ENCODE measurements at regions not wholly inside any gene's neighbourhood (a gene's known extent, or its start where the extent isn't known, plus 50 kb on each side); places are given as distances from the start of the nearest gene placed in this dataset.

DNA sequence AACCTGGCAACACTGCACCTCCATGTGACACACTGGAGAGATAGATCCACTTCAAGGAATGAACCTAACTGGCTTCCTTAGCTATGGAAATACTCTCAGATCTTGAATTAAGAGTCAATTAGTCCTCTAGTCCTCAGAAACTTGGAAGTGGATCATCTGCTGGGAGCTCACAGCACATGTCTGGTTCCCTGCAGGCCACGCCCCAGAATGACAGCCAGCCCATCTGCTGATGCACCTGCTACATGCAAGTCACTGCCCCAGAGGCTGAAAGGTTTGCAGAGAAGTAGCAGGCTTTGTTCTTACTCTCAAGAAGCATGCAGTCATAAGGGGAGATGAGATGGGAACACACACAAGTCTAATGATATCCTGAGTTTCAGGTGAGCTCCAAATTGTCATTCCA lies 275.9 kb downstream of the SKAP2 start:
- Mint-ChIP-seq H3K27ac (no peak overlapping the region), H3K9me3 (no peaks in the 10 kb centered on the region), H3K4me1 (peaks cover 4% of the 10 kb centered on the region), H3K4me3 (no peak overlapping the region), H3K27me3 (peaks cover 11% of the 10 kb centered on the region), H3K36me3 (no peaks in the 10 kb centered on the region)
- no peak for DNase-seq (ENCODE audit: low spot score in 2 of 2)
- no peak for ATAC-seq (ENCODE audit: low read depth)

DNA sequence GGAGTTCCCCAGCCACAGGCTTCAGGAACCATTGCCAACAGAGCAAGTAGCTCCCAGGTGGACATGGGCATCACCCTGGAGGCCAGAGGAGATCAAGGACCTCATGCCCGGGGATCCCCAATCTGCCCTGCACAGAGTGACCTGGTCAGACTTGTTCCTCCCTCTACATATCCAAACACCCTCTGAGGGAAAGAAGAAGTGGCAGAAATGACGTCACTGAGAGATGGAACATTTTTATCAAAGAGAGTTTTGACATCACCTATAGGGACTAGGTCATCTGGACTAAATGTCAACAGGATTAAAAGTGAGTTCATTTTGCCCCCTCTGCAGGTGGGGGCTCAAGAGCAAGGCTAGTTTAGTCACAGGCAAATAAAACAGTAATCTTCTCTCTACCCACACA lies 273.7 kb downstream of the SKAP2 start:
- Mint-ChIP-seq H3K27ac (no peak overlapping the region), H3K9me3 (no peaks in the 10 kb centered on the region), H3K36me3 (no peaks in the 10 kb centered on the region), H3K4me3 (no peak overlapping the region), H3K27me3 (peaks cover 8% of the 10 kb centered on the region), H3K4me1 (peaks cover 4% of the 10 kb centered on the region)
- DNase-seq (ENCODE audit: low spot score in 2 of 2) (no peak), ATAC-seq (ENCODE audit: low read depth) (no peak)

DNA sequence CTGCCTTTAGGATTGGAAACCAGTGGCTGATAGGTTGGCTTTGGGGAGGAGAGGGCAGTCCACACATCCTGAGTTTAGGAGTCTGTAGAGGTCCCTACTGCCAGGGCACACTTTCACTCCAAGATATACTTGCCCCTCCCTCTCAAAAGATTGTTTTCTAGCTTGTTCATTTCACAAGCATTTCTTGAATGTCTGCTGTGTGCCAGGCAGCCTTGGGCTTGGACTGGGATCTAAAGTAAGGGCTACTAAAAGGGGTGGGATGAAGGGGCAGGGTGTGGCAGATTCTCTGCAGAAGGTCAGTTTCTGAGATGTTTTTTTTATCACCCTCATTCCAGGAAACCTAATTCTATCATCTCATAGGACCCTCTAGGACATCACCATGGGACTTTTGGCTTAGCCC lies 272.4 kb downstream of the SKAP2 start:
- Mint-ChIP-seq H3K27me3 (peaks cover 6% of the 10 kb centered on the region), H3K4me1 (peaks cover 4% of the 10 kb centered on the region)
- ATAC-seq (ENCODE audit: low read depth): no peak

DNA sequence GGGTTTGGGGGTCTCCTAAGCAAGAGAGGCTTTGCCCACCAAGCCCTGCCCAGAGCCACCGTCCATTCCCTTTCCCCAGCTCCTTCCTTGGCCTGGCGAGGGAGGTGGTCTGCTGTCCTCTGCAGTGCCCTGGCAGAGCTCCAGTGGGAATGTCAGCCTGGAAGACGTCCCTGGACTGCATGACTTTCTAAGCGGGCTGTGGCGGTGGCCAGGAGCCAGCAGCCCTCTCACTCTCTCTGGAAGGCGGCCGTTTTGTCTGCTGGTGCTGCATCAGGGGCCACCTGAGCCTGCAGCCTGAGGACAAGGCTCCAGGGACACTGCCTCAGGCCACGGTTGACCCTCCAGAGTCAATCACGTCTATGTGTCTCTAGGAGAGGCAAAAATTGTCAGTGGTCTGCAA lies 271.0 kb downstream of the SKAP2 start:
- Mint-ChIP-seq H3K27me3 (peaks cover 2% of the 10 kb centered on the region), H3K27ac (no peak overlapping the region), H3K36me3 (peaks cover 4% of the 10 kb centered on the region), H3K9me3 (no peaks in the 10 kb centered on the region), H3K4me3 (no peak overlapping the region), H3K4me1 (no peaks in the 10 kb centered on the region)
- DNase-seq (ENCODE audit: low spot score in 2 of 2): no peak
- ATAC-seq (ENCODE audit: low read depth): no peak

More for the DNA sequence above, 272.4 kb downstream of the SKAP2 start:
- DNase-seq (ENCODE audit: low spot score in 2 of 2): no peak
- H3K4me3 Mint-ChIP-seq: no peak overlapping the region
- H3K27ac Mint-ChIP-seq: no peak overlapping the region
- H3K36me3 Mint-ChIP-seq: peaks cover 1% of the 10 kb centered on the region
- H3K9me3 Mint-ChIP-seq: no peaks in the 10 kb centered on the region

DNA sequence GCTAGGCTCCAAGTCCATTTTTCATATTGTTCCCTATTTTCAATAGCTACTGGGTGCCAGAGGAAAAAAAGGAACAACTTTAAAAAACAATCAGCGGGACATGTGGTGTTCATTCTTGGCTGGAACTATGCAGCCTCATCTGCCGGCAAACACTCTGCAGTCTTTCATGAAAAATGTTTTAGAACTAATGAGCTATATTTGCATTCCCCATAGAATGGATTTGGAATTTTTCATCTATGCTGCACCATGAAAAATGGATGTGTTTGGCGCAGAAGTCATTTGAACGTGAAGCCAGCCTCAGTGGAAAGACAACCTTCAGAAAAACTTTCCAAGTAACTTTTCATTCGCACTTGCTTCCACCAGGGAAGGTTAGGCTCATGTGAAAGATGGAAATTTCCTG lies 270.5 kb downstream of the SKAP2 start:
- H3K4me1 Mint-ChIP-seq: no peaks in the 10 kb centered on the region
- peaks cover 6% of the 10 kb centered on the region for H3K36me3 Mint-ChIP-seq
- DNase-seq (ENCODE audit: low spot score in 2 of 2) (no peak), ATAC-seq (ENCODE audit: low read depth) (no peak)
- H3K27me3 Mint-ChIP-seq: peaks cover 1% of the 10 kb centered on the region
- no peak overlapping the region for H3K27ac Mint-ChIP-seq
- H3K9me3 Mint-ChIP-seq: no peaks in the 10 kb centered on the region
- no peak overlapping the region for H3K4me3 Mint-ChIP-seq

DNA sequence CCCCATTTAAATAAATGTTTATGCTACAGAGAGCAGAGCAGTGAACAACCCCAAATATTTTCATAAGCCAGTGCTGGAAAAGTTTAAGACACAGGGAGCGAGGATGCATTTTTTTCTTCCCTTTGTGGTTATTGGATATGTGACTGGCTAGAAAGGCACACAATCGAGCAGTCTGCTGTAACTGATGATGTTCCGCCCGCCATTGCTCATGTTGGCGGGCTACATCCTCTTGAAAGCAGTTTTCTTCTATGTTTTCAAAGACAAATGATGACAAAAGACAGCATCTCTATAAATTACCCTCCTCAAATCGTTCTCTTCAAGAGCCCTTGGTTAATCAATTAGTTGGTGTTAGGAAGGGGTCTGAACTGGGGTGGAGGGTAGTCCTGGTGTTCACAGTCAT lies 269.8 kb downstream of the SKAP2 start:
- Mint-ChIP-seq H3K36me3 (peaks cover 6% of the 10 kb centered on the region), H3K9me3 (no peaks in the 10 kb centered on the region), H3K27ac (no peak overlapping the region), H3K27me3 (peaks cover 1% of the 10 kb centered on the region), H3K4me3 (no peak overlapping the region), H3K4me1 (no peaks in the 10 kb centered on the region)
- no peak for ATAC-seq (ENCODE audit: low read depth)
- no peak for DNase-seq (ENCODE audit: low spot score in 2 of 2)

DNA sequence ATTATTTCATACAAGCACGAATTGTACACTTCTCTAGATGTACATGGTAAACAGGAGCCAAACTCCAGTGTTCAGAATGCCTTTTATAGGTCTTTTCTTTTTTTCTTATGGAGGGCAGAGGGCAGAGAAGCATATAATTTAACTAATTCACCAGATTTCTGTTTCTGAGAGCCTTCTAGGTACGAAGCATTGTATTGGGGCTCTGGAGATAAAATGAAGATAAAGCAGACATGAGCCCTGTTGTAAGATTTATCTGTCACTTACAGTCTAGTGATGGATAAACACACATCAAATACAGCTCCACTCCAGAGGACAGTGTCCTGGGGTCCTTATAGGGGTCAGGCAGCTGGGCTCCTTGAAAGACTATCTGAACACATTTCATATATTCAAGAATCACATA lies 265.5 kb downstream of the SKAP2 start:
- DNase-seq (ENCODE audit: low spot score in 2 of 2): no peak
- H3K27ac Mint-ChIP-seq: no peak overlapping the region
- H3K4me1 Mint-ChIP-seq: no peaks in the 10 kb centered on the region
- ATAC-seq (ENCODE audit: low read depth): no peak
- no peak overlapping the region for H3K4me3 Mint-ChIP-seq
- H3K27me3 Mint-ChIP-seq: no peaks in the 10 kb centered on the region
- peaks cover 6% of the 10 kb centered on the region for H3K36me3 Mint-ChIP-seq
- H3K9me3 Mint-ChIP-seq: no peaks in the 10 kb centered on the region

DNA sequence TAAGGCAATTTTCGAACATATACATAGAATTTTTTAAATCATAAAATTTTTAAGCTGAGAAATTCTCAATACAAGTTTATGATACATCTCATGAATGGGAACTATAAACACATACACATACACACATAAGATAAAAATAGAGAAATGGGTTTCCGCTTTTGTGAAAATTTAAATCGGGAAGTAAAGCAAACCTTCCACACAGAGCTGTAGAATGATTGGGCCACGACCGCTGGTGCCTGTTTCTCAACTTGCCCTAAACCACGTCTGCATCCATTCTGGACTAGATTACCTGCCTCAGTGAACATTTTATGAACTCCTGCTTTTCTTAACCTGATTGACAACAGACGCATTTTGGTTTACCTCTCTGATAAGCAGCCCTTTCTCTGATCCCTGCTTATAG lies 264.4 kb downstream of the SKAP2 start:
- Mint-ChIP-seq H3K9me3 (no peaks in the 10 kb centered on the region), H3K36me3 (peaks cover 6% of the 10 kb centered on the region), H3K27me3 (no peaks in the 10 kb centered on the region), H3K4me1 (no peaks in the 10 kb centered on the region), H3K27ac (no peak overlapping the region), H3K4me3 (no peak overlapping the region)
- no peak for DNase-seq (ENCODE audit: low spot score in 2 of 2)
- no peak for ATAC-seq (ENCODE audit: low read depth)

DNA sequence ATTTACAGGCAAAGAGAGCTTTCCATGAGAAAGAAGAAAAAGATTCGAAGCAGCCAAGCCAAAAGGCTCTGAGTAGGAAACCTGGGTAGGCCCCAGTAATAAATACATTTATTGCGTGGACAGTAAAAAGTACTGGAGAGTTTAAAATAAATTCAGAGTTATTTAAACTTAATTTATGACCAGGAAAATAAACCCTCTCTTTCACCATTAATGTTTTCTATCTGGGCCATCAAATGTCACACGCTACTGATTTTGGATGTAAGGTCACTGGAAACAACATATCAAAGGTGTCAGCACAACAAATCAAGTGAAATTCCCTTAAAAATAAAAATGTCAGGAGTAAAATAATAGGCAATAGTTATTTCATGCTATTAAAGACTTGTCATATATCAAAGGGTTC lies 264.0 kb downstream of the SKAP2 start:
- no peaks in the 10 kb centered on the region for H3K4me1 Mint-ChIP-seq
- no peak for DNase-seq (ENCODE audit: low spot score in 2 of 2)
- ATAC-seq (ENCODE audit: low read depth): no peak
- no peak overlapping the region for H3K27ac Mint-ChIP-seq
- H3K36me3 Mint-ChIP-seq: peaks cover 6% of the 10 kb centered on the region
- no peaks in the 10 kb centered on the region for H3K27me3 Mint-ChIP-seq
- H3K4me3 Mint-ChIP-seq: no peak overlapping the region
- H3K9me3 Mint-ChIP-seq: no peaks in the 10 kb centered on the region

DNA sequence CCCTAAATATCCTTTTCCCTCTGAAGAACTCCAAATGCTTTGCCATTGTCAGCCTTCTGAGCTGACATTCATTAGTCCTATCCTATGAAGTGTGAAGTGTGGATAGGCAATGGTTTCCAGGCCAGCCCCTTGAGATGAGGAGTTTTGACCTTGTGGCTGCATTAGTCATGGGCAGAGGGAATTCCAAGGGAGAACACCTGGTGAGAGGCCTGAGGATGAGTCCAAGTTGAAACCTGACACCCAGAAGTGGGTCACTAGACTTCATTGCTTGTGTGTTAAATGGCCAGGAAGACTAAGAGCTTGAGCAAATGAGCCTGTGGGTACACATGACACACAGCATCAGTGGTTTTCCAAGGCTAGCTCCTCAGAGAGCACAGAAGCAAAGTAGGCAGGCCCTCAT lies 260.8 kb downstream of the SKAP2 start:
- no peaks in the 10 kb centered on the region for H3K9me3 Mint-ChIP-seq
- peaks cover 7% of the 10 kb centered on the region for H3K36me3 Mint-ChIP-seq
- no peak overlapping the region for H3K27ac Mint-ChIP-seq
- H3K4me1 Mint-ChIP-seq: no peaks in the 10 kb centered on the region
- ATAC-seq (ENCODE audit: low read depth) (no peak), DNase-seq (ENCODE audit: low spot score in 2 of 2) (no peak)
- no peaks in the 10 kb centered on the region for H3K27me3 Mint-ChIP-seq
- no peak overlapping the region for H3K4me3 Mint-ChIP-seq

DNA sequence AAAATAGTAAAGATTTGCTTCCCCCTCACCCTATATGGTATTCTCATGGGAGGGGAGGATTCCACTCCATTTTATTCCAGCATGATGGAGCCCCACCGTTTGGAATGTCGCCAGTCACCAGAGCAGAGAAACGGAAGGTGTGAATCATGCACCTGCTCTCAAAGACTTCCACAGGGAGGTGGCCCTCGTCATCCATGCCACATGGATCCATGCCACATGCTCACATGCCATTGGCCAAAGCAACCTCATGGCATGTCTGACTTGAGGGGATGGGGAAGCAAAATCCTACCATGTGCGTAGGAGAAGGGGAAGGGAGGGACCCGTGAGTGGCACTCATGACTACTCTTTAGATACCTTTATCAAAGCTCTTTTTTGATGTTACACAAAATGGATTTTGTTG lies 256.0 kb downstream of the SKAP2 start:
- DNase-seq (ENCODE audit: low spot score in 2 of 2): no peak
- Mint-ChIP-seq H3K9me3 (no peaks in the 10 kb centered on the region), H3K36me3 (peaks cover 16% of the 10 kb centered on the region), H3K4me3 (no peak overlapping the region), H3K27me3 (peaks cover 2% of the 10 kb centered on the region), H3K4me1 (no peaks in the 10 kb centered on the region), H3K27ac (no peak overlapping the region)
- ATAC-seq (ENCODE audit: low read depth): no peak

DNA sequence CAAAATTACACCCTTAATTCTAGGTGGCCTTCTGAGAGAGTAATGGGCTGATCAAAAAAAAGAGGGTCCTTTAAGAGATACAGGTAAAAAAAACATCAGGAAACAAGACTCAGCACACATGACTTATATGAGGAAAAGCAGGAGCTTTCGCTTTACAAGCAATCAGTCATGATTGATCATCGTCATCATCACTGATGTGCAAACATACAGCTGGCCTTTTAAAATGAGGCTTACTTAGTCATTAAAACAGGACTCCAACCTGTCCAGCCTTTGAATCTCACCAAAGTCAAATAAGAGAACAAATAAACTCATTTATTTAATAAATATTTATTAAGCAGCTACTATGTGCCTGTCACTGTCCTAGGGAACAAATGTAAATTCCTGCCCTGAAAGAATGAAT lies 255.3 kb downstream of the SKAP2 start:
- peaks cover 18% of the 10 kb centered on the region for H3K36me3 Mint-ChIP-seq
- ATAC-seq (ENCODE audit: low read depth) (no peak), DNase-seq (ENCODE audit: low spot score in 2 of 2) (no peak)
- H3K4me1 Mint-ChIP-seq: no peaks in the 10 kb centered on the region
- no peaks in the 10 kb centered on the region for H3K9me3 Mint-ChIP-seq
- H3K27ac Mint-ChIP-seq: no peak overlapping the region
- H3K27me3 Mint-ChIP-seq: peaks cover 2% of the 10 kb centered on the region
- H3K4me3 Mint-ChIP-seq: no peak overlapping the region

DNA sequence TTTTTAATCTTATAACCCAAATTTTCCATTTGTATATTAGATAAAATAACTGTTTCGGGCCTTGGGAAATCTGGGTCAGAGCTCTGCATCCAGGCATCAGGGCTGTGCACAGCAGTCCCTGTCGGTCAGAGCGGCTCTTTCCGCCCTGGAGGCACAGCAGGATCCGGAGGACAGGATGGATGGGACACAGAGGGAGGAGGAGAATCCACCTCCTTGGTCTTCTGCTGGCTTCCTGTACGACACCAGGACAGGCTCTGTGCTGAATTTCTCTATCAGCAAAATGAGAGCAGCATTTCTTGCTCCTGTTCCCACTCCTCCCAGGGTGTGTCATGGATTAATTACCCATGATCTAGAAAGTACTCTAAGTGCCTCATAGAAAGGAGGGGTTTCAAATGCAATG lies 254.9 kb downstream of the SKAP2 start:
- ATAC-seq (ENCODE audit: low read depth): no peak
- no peak overlapping the region for H3K27ac Mint-ChIP-seq
- H3K4me1 Mint-ChIP-seq: no peaks in the 10 kb centered on the region
- DNase-seq (ENCODE audit: low spot score in 2 of 2): no peak
- H3K27me3 Mint-ChIP-seq: peaks cover 2% of the 10 kb centered on the region
- no peak overlapping the region for H3K4me3 Mint-ChIP-seq
- no peaks in the 10 kb centered on the region for H3K9me3 Mint-ChIP-seq
- peaks cover 18% of the 10 kb centered on the region for H3K36me3 Mint-ChIP-seq

DNA sequence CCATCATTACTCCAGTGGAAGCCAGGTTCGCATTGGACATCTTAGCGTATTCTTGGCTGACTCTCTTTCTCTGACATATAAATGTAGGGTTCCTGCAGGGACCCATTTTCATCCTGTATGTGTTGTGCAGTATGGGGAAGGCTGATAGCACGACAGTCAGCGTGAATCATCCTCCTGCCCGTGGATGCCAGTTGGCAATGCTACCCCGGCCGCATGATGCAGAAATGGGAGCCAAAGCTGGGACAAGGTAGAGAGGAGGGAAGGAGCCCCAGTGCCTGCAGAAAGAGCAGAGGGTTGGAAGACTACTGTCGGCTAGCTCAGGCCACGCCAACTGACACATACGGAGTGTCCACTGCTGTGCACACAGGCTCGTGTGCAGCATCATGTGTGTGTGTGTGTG lies 251.6 kb downstream of the SKAP2 start:
- H3K9me3 Mint-ChIP-seq: peaks cover 1% of the 10 kb centered on the region
- no peak overlapping the region for H3K4me3 Mint-ChIP-seq
- H3K27ac Mint-ChIP-seq: no peak overlapping the region
- H3K36me3 Mint-ChIP-seq: peaks cover 34% of the 10 kb centered on the region
- ATAC-seq (ENCODE audit: low read depth) (no peak), DNase-seq (ENCODE audit: low spot score in 2 of 2) (no peak)
- no peaks in the 10 kb centered on the region for H3K4me1 Mint-ChIP-seq
- H3K27me3 Mint-ChIP-seq: peaks cover 2% of the 10 kb centered on the region

DNA sequence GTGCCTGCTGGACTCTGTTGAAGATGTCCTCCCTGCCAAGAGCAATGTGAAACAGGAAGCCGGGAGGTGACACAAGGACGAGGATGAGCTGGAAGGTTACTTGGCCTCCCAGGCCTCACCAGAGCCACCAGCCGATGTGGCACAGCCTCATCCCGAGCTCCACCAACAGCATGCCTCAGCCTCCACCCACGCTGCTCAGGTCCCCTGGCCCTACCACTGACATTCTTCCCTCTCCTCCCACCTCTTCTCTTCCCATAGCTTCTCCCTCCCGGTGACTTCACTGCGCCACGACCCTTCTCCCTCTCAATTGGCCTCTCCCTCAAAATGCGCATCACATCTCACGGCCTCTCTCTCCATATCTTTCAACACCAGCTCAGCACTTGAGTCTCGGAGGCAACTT lies 249.9 kb downstream of the SKAP2 start:
- Mint-ChIP-seq H3K36me3 (peaks cover 29% of the 10 kb centered on the region), H3K4me3 (no peak overlapping the region), H3K27me3 (peaks cover 2% of the 10 kb centered on the region), H3K27ac (no peak overlapping the region), H3K9me3 (peaks cover 1% of the 10 kb centered on the region), H3K4me1 (no peaks in the 10 kb centered on the region)
- DNase-seq (ENCODE audit: low spot score in 2 of 2) (no peak), ATAC-seq (ENCODE audit: low read depth) (no peak)

DNA sequence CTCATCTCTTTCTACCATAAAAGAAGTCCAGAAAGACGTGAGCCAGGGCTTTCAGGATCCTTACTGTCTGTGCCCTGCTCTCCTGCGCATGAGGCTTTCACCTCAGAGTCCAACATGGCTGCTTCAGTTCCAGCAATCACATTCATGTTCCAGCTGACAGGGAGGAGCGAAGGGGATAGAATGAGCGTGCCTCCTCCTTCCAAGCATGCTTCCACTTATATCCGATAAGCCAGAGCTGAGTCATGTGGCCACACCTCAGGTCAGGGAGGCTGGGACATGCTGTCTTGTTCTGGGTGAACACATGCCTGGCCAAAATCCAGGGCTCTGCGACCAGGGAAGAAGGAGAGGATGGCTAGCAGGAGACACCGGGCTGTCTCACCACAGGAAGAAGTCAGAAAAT lies 248.2 kb downstream of the SKAP2 start:
- no peak for DNase-seq (ENCODE audit: low spot score in 2 of 2)
- Mint-ChIP-seq H3K36me3 (peaks cover 29% of the 10 kb centered on the region), H3K4me3 (no peak overlapping the region), H3K4me1 (no peaks in the 10 kb centered on the region), H3K27me3 (peaks cover 2% of the 10 kb centered on the region), H3K9me3 (peaks cover 1% of the 10 kb centered on the region), H3K27ac (no peak overlapping the region)
- ATAC-seq (ENCODE audit: low read depth): no peak

All from memory B cell (primary cell).